Mesothelial cell of epicardium (in vitro differentiated cells): ENCODE measurements at regions not wholly inside any gene's neighbourhood (a gene's known extent, or its start where the extent isn't known, plus 50 kb on each side); places are given as distances from the start of the nearest gene placed in this dataset.

ENCODE experiments used
- DNase-seq, 2 experiments: peaks; one replicate each; pipeline ENCODE4 v3.0.0; 2021; ENCODE audit warnings: low spot score in 2 of 2; ENCODE audit not compliant: unreplicated experiment in 2 of 2
- H3K27ac Mint-ChIP-seq: 2 replicates; pipeline ENCODE4 v1.8.0; 2021; ENCODE audit warnings: mixed read lengths
- H3K27me3 Mint-ChIP-seq: 2 replicates; pipeline ENCODE4 v1.8.0; 2021; ENCODE audit warnings: low read depth, mixed read lengths
- H3K36me3 Mint-ChIP-seq: 2 replicates; pipeline ENCODE4 v1.8.0; 2021; ENCODE audit warnings: mixed read lengths
- H3K4me1 Mint-ChIP-seq: 2 replicates; pipeline ENCODE4 v1.8.0; 2021; ENCODE audit warnings: mixed read lengths
- H3K4me3 Mint-ChIP-seq: 2 replicates; pipeline ENCODE4 v1.8.0; 2021; ENCODE audit warnings: mild to moderate bottlenecking, moderate library complexity, mixed read lengths
- H3K9me3 Mint-ChIP-seq: 2 replicates; pipeline ENCODE4 v1.8.0; 2021; ENCODE audit warnings: mixed read lengths
- CTCF ChIP-seq: fragments of 200-600 bp; sonication (generic); IDR thresholded peaks from one replicate; pipeline ENCODE4 v1.5.0; 2021; ENCODE audit warnings: antibody characterized with exemption; ENCODE audit not compliant: unreplicated experiment

DNA sequence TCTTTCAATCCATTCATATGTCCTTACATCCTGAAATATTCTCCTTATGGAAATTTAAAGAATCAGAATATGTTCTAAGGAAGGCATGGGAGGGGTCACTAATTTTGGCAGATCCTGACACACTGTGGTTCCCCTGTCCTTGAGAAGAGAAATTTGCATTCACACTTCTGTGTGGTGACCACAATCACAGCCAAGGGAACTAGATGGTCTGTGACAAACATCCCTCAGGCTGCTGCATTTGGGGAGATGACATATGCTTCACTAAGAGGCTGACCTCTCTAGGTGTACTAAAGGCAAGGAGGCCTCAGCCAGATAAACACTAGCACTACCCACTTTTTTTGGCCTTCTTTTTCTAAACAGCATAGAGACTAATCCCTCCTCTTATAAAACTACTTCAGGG is 129.6 kb downstream of the MREG start:
- Mint-ChIP-seq H3K4me3 (no peak overlapping the region), H3K4me1 (peaks cover 52% of the 10 kb centered on the region), H3K36me3 (no peaks in the 10 kb centered on the region), H3K27ac (peak overlapping the region; percentile 88), H3K9me3 (no peaks in the 10 kb centered on the region), H3K27me3 (no peaks in the 10 kb centered on the region)
- DNase-seq: no peak
- no peak for TF ChIP-seq CTCF

- H3K36me3 Mint-ChIP-seq: no peaks in the 10 kb centered on the region
- H3K27ac Mint-ChIP-seq: no peak overlapping the region
- H3K4me3 Mint-ChIP-seq: no peak overlapping the region
- H3K9me3 Mint-ChIP-seq: no peaks in the 10 kb centered on the region
- no peak for DNase-seq
- H3K27me3 Mint-ChIP-seq: no peaks in the 10 kb centered on the region
- TF ChIP-seq CTCF: no peak
- peaks cover 49% of the 10 kb centered on the region for H3K4me1 Mint-ChIP-seq
These were observed 130.7 kb downstream of the MREG start for GRCh38 chr2:215882689-215883088.

DNA sequence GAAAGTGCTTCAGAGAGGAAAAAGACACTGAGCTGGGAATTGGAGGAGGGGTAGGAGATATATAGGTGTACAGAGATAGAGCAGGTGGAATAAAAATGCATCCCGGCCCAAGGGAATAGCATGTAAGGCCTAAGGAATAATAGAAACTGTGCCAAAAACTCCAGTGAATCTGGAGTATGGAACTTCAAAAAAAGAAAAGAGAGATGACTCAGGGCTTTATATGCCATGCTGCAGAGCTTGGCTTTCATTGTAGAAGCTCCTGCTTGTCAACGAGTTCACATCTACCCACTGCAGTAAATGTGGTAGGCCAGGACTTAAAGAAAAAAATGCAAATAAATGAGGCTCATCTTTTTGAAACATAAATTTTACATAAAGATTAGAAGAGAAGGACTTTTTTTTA is 131.8 kb downstream of the MREG start:
- Mint-ChIP-seq H3K4me1 (peaks cover 46% of the 10 kb centered on the region), H3K9me3 (peaks cover 9% of the 10 kb centered on the region), H3K27me3 (no peaks in the 10 kb centered on the region), H3K27ac (no peak overlapping the region), H3K36me3 (peaks cover 3% of the 10 kb centered on the region), H3K4me3 (no peak overlapping the region)
- no peak for TF ChIP-seq CTCF
- DNase-seq: no peak

DNA sequence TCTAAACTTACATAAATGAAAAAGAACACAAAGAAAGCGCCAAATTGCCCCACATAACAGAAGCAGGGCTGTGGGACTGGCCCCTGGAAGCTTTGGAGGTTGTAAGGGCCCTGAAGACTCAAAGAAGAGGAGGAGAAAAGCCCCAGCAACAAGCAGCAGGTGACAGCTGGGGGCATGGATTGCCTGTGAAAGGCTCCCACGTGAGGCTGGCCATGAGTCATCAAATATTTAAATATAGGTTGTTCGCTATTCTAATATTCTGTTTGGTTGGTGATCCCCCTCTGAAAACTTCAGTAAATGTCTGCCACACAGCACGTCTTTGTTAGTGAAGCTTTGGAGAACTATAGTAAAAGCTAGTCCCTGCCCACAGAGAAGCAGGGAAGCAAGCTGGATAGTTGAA is 132.4 kb downstream of the MREG start:
- TF ChIP-seq CTCF: no peak
- Mint-ChIP-seq H3K27me3 (no peaks in the 10 kb centered on the region), H3K27ac (peak overlapping the region; percentile 38), H3K4me3 (no peak overlapping the region), H3K36me3 (peaks cover 3% of the 10 kb centered on the region), H3K9me3 (peaks cover 11% of the 10 kb centered on the region), H3K4me1 (peaks cover 40% of the 10 kb centered on the region)
- no peak for DNase-seq

GRCh38 chr2:215879977-215880940 is 133.1 kb downstream of the MREG start:
- TF ChIP-seq CTCF: no peak
- Mint-ChIP-seq H3K4me3 (no peak overlapping the region), H3K27me3 (no peaks in the 10 kb centered on the region), H3K4me1 (peaks cover 33% of the 10 kb centered on the region), H3K9me3 (peaks cover 14% of the 10 kb centered on the region), H3K27ac (peak overlapping the region; percentile 38), H3K36me3 (peaks cover 3% of the 10 kb centered on the region)
- DNase-seq: no peak
